GM18502 (cell line): ENCODE measurements at regions not wholly inside any gene's neighbourhood (a gene's known extent, or its start where the extent isn't known, plus 50 kb on each side); places are given as distances from the start of the nearest gene placed in this dataset.
"Not testable (repeated sequence)": the region's sequence is repeated elsewhere in the genome, so short reads cannot be mapped to it uniquely, and the experiment has no call there.

Experiments
- ATAC-seq: cut with Tn5 transposase; IDR thresholded peaks from one replicate; pipeline ENCODE4 v1.9.1; 2021; ENCODE audit warnings: mild to moderate bottlenecking; ENCODE audit not compliant: unreplicated experiment, poor library complexity

GRCh38 chr10:125411724-125412123, 251.4 kb upstream of the CTBP2 start:
- ATAC-seq = no peak

- no peak for ATAC-seq
Measured at GRCh38 chr10:125409756-125410155, 249.4 kb upstream of the CTBP2 start.

DNA sequence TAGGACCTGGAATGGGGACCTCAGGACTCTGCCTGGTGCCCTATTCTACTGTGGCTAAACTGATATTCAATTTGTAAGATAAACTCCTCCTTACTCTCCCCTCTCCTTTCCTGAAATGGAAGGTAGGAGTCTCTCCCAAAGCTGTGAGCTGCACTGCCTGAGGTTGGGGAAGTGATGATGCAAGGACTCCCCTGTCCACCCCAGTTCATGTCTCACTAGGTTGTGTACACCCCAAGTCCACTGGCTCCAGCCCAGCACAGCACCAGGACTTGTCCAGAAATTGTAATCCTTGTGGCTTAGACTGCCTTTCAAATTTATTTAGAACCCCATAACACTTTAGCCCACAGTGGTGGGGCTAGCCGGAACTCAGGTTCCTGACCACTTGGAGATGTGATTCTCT, 247.2 kb upstream of the CTBP2 start:
- ATAC-seq = no peak

DNA sequence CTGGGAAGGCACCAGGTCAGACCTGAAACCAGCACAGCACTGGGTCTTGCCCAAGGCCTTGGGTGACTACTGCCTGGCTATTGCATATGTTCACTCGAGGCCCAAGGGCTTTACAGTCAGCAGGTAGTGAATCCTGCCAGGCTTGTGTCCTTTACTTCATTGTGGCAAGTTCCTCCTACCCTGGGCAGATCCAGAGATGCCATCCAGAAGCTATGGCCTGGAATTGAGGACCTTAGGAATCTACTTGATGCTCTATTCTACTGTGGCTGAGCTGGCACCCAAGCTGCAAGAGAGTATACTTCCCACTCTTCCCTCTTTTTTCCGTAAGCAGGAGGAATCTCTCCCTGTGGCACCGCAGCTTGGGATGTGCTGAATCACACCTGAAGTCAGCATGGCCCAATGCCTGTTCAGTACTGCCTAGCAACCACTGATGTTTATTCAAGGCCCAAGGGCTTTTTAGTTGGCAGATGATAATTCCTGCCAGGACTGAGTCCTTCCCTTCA, 246.7 kb upstream of the CTBP2 start:
- no peak for ATAC-seq

DNA sequence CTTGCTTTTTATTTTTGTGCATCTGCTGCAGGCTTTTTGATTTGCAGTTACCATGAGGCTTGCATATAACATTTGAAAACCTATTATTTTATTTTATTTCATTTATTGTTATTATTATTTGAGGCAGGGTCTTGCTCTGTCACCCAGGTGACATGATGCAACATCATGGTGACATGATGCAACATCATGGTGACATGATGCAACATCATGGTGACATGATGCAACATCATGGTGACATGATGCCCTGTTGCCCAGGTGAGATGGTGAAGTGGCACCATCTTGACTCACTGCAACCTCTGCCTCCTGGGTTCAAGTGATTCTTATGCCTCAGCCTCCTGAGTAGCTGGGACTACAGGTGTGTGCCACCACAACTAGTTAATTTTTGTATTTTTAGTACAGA, 244.5 kb upstream of the CTBP2 start:
- ATAC-seq = not testable (repeated sequence)

GRCh38 chr10:125401462-125401861, 241.1 kb upstream of the CTBP2 start:
- ATAC-seq = no peak

- ATAC-seq = no peak
Measured at GRCh38 chr10:125399289-125399688, 238.9 kb upstream of the CTBP2 start.

- ATAC-seq = no peak
Measured at GRCh38 chr10:125398270-125398669, 237.9 kb upstream of the CTBP2 start.

GRCh38 chr10:125397608-125398007, 237.2 kb upstream of the CTBP2 start:
- ATAC-seq = no peak

- no peak for ATAC-seq
Measured at GRCh38 chr10:125396676-125397075, 236.3 kb upstream of the CTBP2 start.

GRCh38 chr10:125392609-125393008, 232.2 kb upstream of the CTBP2 start:
- ATAC-seq = no peak

GRCh38 chr10:125392154-125392553, 231.8 kb upstream of the CTBP2 start:
- no peak for ATAC-seq

GRCh38 chr10:125389648-125390047, 229.3 kb upstream of the CTBP2 start:
- ATAC-seq = no peak

- no peak for ATAC-seq
Measured at GRCh38 chr10:125379592-125379991, 219.2 kb upstream of the CTBP2 start.

- ATAC-seq = no peak
Measured at GRCh38 chr10:125377368-125377767, 217.0 kb upstream of the CTBP2 start.

- ATAC-seq = no peak
Measured at GRCh38 chr10:125375210-125375609, 214.8 kb upstream of the CTBP2 start.

- no peak for ATAC-seq
Measured at GRCh38 chr10:125373546-125373945, 213.2 kb upstream of the CTBP2 start.

DNA sequence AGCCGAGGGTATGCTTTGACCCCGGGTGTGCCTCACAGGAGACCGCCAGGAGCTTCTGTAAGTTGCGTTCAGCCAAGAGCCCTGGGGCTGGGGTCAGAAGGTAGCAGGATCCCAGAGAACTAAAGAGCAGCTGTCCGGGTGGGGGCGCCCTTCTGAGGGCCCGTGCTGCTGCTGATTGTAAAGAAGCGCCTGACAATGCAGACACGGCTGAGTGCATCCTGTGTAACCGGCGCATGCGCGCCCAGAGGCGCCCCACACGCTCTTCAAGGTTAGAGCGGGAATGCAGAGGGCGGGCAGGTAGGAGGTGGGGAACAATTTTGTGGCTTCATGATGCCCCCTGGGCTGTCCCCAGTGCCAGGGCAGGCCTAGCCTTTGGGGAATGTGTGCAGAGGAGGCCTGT, 210.2 kb upstream of the CTBP2 start:
- ATAC-seq = no peak

DNA sequence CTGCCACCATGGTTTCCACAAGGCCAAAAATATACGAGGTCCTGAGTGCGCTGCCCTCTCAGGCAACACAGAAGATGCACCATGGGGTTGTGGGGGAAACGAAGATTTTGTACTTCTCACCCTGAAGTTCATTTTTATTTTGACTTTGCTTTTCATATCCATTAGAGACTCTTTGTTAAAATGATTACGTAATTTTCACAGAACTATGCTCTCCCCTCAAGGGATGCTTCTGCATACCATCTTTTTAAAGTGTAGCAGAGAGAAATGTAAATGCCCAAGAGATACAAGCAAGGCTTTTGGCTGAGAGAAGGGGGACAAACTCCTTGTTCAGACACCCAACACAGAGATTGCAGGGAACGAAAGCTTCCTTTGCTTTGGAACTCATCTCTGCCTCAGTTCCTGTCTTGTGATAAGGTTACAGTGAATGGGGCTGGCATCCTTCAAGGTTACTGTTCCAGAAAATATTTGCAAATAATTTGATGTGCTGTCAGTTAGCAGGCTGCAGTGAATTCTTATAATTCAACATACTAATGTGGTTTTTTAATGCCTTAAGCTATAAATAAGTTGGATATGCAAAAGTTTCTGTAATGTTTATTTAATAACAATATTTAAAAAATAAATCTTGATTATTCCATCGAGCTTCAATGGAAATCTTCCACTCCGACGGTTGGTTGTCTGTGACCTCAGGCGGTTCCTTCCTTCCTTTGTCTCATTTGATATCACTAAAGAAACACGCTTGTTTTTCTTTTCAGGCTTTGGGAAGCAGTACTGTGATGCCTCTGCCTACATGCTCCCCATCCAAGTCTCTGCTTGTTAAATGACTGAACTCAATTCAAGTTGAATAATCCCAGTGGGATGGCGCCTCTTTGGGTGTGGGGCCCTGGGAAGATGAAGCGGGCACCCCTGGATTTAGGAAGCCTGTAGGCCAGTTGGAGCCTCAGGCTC, 209.3 kb upstream of the CTBP2 start:
- no peak for ATAC-seq

DNA sequence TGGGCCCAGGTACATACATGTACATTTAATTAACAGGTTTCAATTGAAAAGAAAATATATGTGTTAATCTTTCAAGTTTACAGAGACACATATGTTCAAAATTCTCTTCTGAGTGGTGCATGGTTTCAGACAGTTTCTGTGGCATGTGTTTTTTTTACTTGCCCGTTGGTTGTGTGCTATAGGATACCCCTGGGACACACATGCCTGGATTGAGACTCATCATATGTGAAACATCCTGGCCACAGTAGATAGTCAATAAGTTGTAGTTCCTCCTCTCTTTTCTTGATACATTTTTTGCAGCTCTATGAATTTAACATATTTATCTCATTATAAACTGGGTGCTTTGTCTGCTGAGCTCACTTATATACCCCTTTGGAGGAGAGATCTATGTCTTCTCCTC, 207.8 kb upstream of the CTBP2 start:
- ATAC-seq = no peak

- no peak for ATAC-seq
Measured at GRCh38 chr10:125363791-125364190, 203.4 kb upstream of the CTBP2 start.

DNA sequence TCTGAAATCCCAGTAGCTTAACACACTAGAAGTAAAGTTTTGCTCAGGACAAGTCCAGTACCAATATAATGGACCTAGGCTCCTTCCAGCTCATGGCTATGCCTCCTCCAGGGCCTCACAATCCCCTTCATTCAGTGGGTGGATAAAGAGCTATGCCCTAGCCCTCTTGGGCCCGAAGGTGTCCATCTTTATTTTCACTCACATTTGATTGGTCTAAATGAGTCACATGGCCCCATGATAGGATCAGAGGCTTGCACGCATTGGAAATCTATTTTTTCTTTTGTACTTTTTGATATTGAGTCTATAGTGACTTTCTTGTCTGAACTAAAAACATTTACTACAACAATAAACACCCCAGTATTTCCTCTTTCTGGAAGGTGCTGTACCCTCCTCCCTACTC, 202.6 kb upstream of the CTBP2 start:
- ATAC-seq = no peak
